ENCODE measurements at regions not wholly inside any gene's neighbourhood (a gene's known extent, or its start where the extent isn't known, plus 50 kb on each side); places are given as distances from the start of the nearest gene placed in this dataset.

GRCh38 chr4:155565330-155565729, 101.3 kb upstream of the GUCY1A1 start:
- Histone ChIP-seq H3K4me1 (replicated peaks in 1 of 4; ENCODE audit: control insufficient read depth in 3 of 4, insufficient read depth in 4 of 4, low read length in 3 of 4) (no peaks in the 10 kb centered on the region), H2BK120ac (replicated peaks; ENCODE audit: low read depth, low read length) (no peak overlapping the region), H2BK12ac (ENCODE audit: low read depth, low read length) (no peak overlapping the region), H3K4me3 (ENCODE audit: extremely low read depth in 1 of 4, insufficient read depth in 2 of 4, low read depth in 3 of 4, low read length in 4 of 4) (no peak overlapping the region), H3K4ac (replicated peaks; ENCODE audit: insufficient read length, low read depth, low read length) (no peak overlapping the region), H2BK20ac (ENCODE audit: low read length) (no peak overlapping the region), H3K27me3 (replicated peaks in 1 of 4; ENCODE audit: control insufficient read depth in 3 of 4, extremely low read depth in 1 of 4, insufficient read depth in 3 of 4, low read length in 3 of 4) (no peaks in the 10 kb centered on the region), H2BK15ac (ENCODE audit: low read length) (no peak overlapping the region), H3K56ac (replicated peaks; ENCODE audit: insufficient read length, low read depth, low read length) (no peak overlapping the region), H4K91ac (replicated peaks; ENCODE audit: insufficient read length, low read length) (no peak overlapping the region), H3K36me3 (ENCODE audit: control insufficient read depth in 2 of 4, insufficient read depth in 4 of 4, low read length in 3 of 4) (no peaks in the 10 kb centered on the region), H3K9me3 (ENCODE audit: insufficient read depth in 2 of 2, low read depth in 1 of 2, low read length in 1 of 2) (no peaks in the 10 kb centered on the region), H4K8ac (ENCODE audit: extremely low read depth, insufficient read depth, low read length) (no peak overlapping the region), H3K27ac (ENCODE audit: low read depth, low read length) (no peak overlapping the region), H2AK5ac (ENCODE audit: low read depth, low read length) (no peak overlapping the region), H4K5ac (ENCODE audit: insufficient read length, low read depth, low read length) (no peak overlapping the region), H3K79me1 (ENCODE audit: low read depth, low read length) (no peaks in the 10 kb centered on the region), H4K20me1 (replicated peaks in 1 of 2; ENCODE audit: control insufficient read depth in 1 of 2, insufficient read depth in 2 of 2, low read length in 2 of 2) (no peaks in the 10 kb centered on the region), H3K23me2 (ENCODE audit: low read depth, low read length) (no peaks in the 10 kb centered on the region), H3K79me2 (ENCODE audit: control insufficient read depth in 1 of 2, insufficient read depth in 2 of 2, low read length in 2 of 2) (no peaks in the 10 kb centered on the region), H3K9ac (replicated peaks in 1 of 4; ENCODE audit: extremely low read depth in 1 of 4, low read depth in 3 of 4, low read length in 3 of 4) (no peak overlapping the region), H3K23ac (ENCODE audit: insufficient read length) (no peak overlapping the region), H3K18ac (ENCODE audit: extremely low read depth, low read length) (no peak overlapping the region), H2AFZ (ENCODE audit: low read length) (no peak overlapping the region), H3K14ac (ENCODE audit: insufficient read length) (no peak overlapping the region), H2BK5ac (ENCODE audit: low read depth, low read length) (no peak overlapping the region), H3K4me2 (ENCODE audit: insufficient read depth in 1 of 2, low read depth in 2 of 2, low read length in 2 of 2) (no peak overlapping the region)
- no peak for DNase-seq (ENCODE audit: low read depth in 1 of 2, low spot score in 2 of 2)
- TF ChIP-seq ZNF274 (IDR thresholded peaks at IDR 0.05; ENCODE audit: borderline replicate concordance, extremely low read depth, low read length), result no peak
- no peak for TF ChIP-seq CTBP2 (IDR thresholded peaks at IDR 0.05; ENCODE audit: borderline replicate concordance, insufficient read depth, insufficient read length, low read length)
- TF ChIP-seq GTF2F1 (IDR thresholded peaks at IDR 0.05; ENCODE audit: borderline replicate concordance, low read depth, low read length), result no peak
- TF ChIP-seq TCF12 (IDR thresholded peaks at IDR 0.05; ENCODE audit: low read depth, low read length), result no peak
- TF ChIP-seq BCL11A (IDR thresholded peaks at IDR 0.05; ENCODE audit: low read depth in 2 of 2, low read length in 2 of 2), result no peak
- TF ChIP-seq ATF2 (IDR thresholded peaks at IDR 0.05; ENCODE audit: low read length), result no peak
- no peak for TF ChIP-seq SP4 (IDR thresholded peaks at IDR 0.05; ENCODE audit: low read length)
- TF ChIP-seq SUZ12 (IDR thresholded peaks at IDR 0.05; ENCODE audit: low read length), result no peak
- no peak for TF ChIP-seq BACH1 (IDR thresholded peaks at IDR 0.05; ENCODE audit: low read length)
- TF ChIP-seq POLR2A (IDR thresholded peaks at IDR 0.05; ENCODE audit: control extremely low read depth in 1 of 2, low read depth in 2 of 2, low read length in 2 of 2), result no peak
- no peak for FAIRE-seq
- 84% methylated on average over 1 of the region's 1 CpG; no CpG with 5 or more reads in 1 of the 2 experiments for WGBS, 2 experiments (ENCODE audit: extremely low coverage in 1 of 2, insufficient coverage in 1 of 2, insufficient read length in 1 of 2, insufficient replicate concordance in 2 of 2, low coverage in 1 of 2, low lambda C conversion rate in 2 of 2, missing lambda C conversion rate in 1 of 2)
- ChIA-PET POLR2A (ENCODE audit: partially characterized antibody) (no interaction called here), CTCF (ENCODE audit: partially characterized antibody) (interaction anchor here (1.6 kb wide), 1 partner anchor 37 kb away, joined by 5 read pairs; no protein-coding TSS in a partner anchor)

Measured in H1 (cell line).